ENCODE measurements at regions not wholly inside any gene's neighbourhood (a gene's known extent, or its start where the extent isn't known, plus 50 kb on each side); places are given as distances from the start of the nearest gene placed in this dataset.

- peak; percentile 92 to 95 for ATAC-seq (ENCODE audit: low FRiP score in 2 of 2)
- Histone ChIP-seq H3K4me3 (no peak overlapping the region), H3K27ac (peak overlapping the region in 2 of 4 donors; percentile 30 to 35), H3K4me1 (peaks cover 0 to 6% (median 4%) of the 10 kb centered on the region in 4 donors), H3K9me3 (no peaks in the 10 kb centered on the region), H3K36me3 (no peaks in the 10 kb centered on the region), H3K27me3 (no peaks in the 10 kb centered on the region)
- WGBS, 2 donors, result 33 to 39% methylated on average over 4 of the region's 4 CpGs
- TF ChIP-seq POLR2AphosphoS5 (IDR thresholded peaks at IDR 0.05) (peak in 1 of 2 donors; percentile 66), POLR2A (IDR thresholded peaks at IDR 0.05) (peak in 1 of 4 donors; percentile 18), CTCF (IDR thresholded peaks at IDR 0.05) (no peak), EP300 (IDR thresholded peaks at IDR 0.05) (peak in 1 of 4 donors; percentile 15)
- DNase-seq, result peak in 1 of 2 donors; percentile 88
These were observed 317.6 kb downstream of the TNS1 start for GRCh38 chr2:217685255-217685605.

DNA sequence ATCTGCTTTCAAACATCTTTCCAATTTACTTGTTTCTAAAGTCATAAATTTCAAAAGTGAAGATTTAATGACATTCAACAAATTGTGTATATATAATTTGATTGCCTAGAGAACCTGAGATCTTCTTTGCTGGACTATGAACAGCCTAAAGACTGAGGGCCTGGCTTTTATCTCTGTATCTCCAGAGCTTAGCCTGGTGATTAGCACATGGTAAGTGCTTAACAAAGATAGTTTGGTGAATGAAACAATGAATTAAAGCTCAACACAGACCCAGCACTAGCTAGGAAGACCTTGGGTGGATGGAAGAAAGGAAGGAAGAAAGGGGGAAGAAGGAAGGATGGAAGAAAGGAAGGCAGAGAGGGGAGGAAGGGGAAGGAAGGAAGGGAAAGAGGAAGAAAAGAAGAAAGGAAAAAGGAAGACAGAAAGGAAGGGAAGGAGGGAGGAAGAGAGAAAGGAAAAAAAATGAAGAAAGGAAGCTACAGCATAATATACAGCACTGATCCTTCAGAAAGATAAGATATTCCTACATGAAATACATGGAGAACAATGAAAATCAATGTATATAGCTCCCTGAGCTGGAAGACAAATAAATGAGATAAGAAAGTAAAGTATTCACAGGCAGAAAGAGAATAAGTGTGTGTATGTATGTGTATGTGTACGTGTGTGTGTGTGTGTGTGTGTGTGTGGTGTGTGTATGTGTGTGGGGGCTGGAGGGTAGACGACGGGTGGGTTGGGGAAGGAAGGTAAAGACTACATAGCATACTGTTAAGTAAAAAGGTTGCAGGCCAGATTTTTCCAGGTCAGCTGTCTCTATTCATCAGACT lies 318.2 kb downstream of the TNS1 start:
- Histone ChIP-seq H3K36me3 (no peaks in the 10 kb centered on the region), H3K4me3 (no peak overlapping the region), H3K4me1 (peaks cover 0 to 6% (median 4%) of the 10 kb centered on the region in 4 donors), H3K27ac (peak overlapping the region in 2 of 4 donors; percentile 16 to 35), H3K27me3 (no peaks in the 10 kb centered on the region), H3K9me3 (no peaks in the 10 kb centered on the region)
- WGBS, 2 donors, result 54 to 58% methylated on average over 3 of the region's 3 CpGs
- DNase-seq, result no peak
- ATAC-seq (ENCODE audit: low FRiP score in 2 of 2), result peak in 1 of 2 donors; percentile 13
- TF ChIP-seq POLR2A (IDR thresholded peaks at IDR 0.05), result no peak
- no peak for TF ChIP-seq POLR2AphosphoS5 (IDR thresholded peaks at IDR 0.05)
- no peak for TF ChIP-seq CTCF (IDR thresholded peaks at IDR 0.05)
- TF ChIP-seq EP300 (IDR thresholded peaks at IDR 0.05), result no peak

GRCh38 chr2:217683106-217683870 lies 319.5 kb downstream of the TNS1 start:
- Histone ChIP-seq H3K9me3 (no peaks in the 10 kb centered on the region), H3K4me1 (peaks cover 0 to 6% (median 4%) of the 10 kb centered on the region in 4 donors), H3K4me3 (no peak overlapping the region), H3K27me3 (no peaks in the 10 kb centered on the region), H3K36me3 (no peaks in the 10 kb centered on the region), H3K27ac (no peak overlapping the region)
- ATAC-seq (ENCODE audit: low FRiP score in 2 of 2) (no peak), DNase-seq (no peak)
- TF ChIP-seq POLR2A (IDR thresholded peaks at IDR 0.05) (no peak), CTCF (IDR thresholded peaks at IDR 0.05) (no peak), POLR2AphosphoS5 (IDR thresholded peaks at IDR 0.05) (no peak), EP300 (IDR thresholded peaks at IDR 0.05) (no peak)
- 80 to 89% methylated on average over 1 of the region's 1 CpG for WGBS, 2 donors

- no peaks in the 10 kb centered on the region for H3K36me3 ChIP-seq
- peaks cover 0 to 6% (median 4%) of the 10 kb centered on the region in 4 donors for H3K4me1 ChIP-seq
- TF ChIP-seq CTCF (IDR thresholded peaks at IDR 0.05) (no peak), EP300 (IDR thresholded peaks at IDR 0.05) (no peak), POLR2AphosphoS5 (IDR thresholded peaks at IDR 0.05) (no peak), POLR2A (IDR thresholded peaks at IDR 0.05) (no peak)
- H3K9me3 ChIP-seq, result no peaks in the 10 kb centered on the region
- no peak overlapping the region for H3K27ac ChIP-seq
- no peak for DNase-seq
- H3K4me3 ChIP-seq, result no peak overlapping the region
- no peak for ATAC-seq (ENCODE audit: low FRiP score in 2 of 2)
- no peaks in the 10 kb centered on the region for H3K27me3 ChIP-seq
These were observed 321.0 kb downstream of the TNS1 start for GRCh38 chr2:217681791-217682190.
